ENCODE measurements at regions not wholly inside any gene's neighbourhood (a gene's known extent, or its start where the extent isn't known, plus 50 kb on each side); places are given as distances from the start of the nearest gene placed in this dataset.

GRCh38 chr9:89873801-89874200 is 269.0 kb downstream of the GADD45G start (continued):
- TF ChIP-seq ZNF692 (tag by site-specific recombination; IDR thresholded peaks at IDR 0.05) (no peak), KLF7 (tag by site-specific recombination; IDR thresholded peaks at IDR 0.05; ENCODE audit: borderline replicate concordance) (no peak), ZNF223 (tag by site-specific recombination; IDR thresholded peaks at IDR 0.05) (no peak), EGR2 (tag by site-specific recombination; IDR thresholded peaks at IDR 0.05; ENCODE audit: low read depth) (no peak), ZNF707 (tag by site-specific recombination; IDR thresholded peaks at IDR 0.05) (no peak), ZNF26 (tag by site-specific recombination; IDR thresholded peaks at IDR 0.05) (no peak), ZNF701 (tag by site-specific recombination; IDR thresholded peaks at IDR 0.05) (no peak), ZNF354C (tag by site-specific recombination; IDR thresholded peaks at IDR 0.05; ENCODE audit: borderline replicate concordance, low read depth) (no peak), ZNF639 (tag by site-specific recombination; IDR thresholded peaks at IDR 0.05) (no peak), ZNF423 (tag by site-specific recombination; IDR thresholded peaks at IDR 0.05) (no peak), ZNF341 (tag by site-specific recombination; IDR thresholded peaks at IDR 0.05; ENCODE audit: low read depth) (no peak), ZNF362 (tag by site-specific recombination; IDR thresholded peaks at IDR 0.05) (no peak), KLF1 (tag by site-specific recombination; IDR thresholded peaks at IDR 0.05) (no peak)

GRCh38 chr9:89874351-89875321 is 269.8 kb downstream of the GADD45G start:
- POLR2A ChIA-PET = no interaction called here
- TF ChIP-seq ZNF175 (tag by site-specific recombination; IDR thresholded peaks at IDR 0.05) (no peak), ZNF548 (tag by site-specific recombination; IDR thresholded peaks at IDR 0.05) (no peak), ZNF488 (tag by site-specific recombination; IDR thresholded peaks at IDR 0.05) (no peak), ZNF530 (tag by site-specific recombination; IDR thresholded peaks at IDR 0.05; ENCODE audit: low read depth) (no peak)
- H3K36me3 ChIP-seq (ENCODE audit: control insufficient read depth in 2 of 2, insufficient read depth in 1 of 2, low read length in 2 of 2) = no peaks in the 10 kb centered on the region
- CTCF ChIA-PET = no interaction called here
- no peak overlapping the region for H3K27ac ChIP-seq (ENCODE audit: extremely low read depth, low read depth, low read length)
- no peaks in the 10 kb centered on the region for H3K9me3 ChIP-seq (ENCODE audit: control insufficient read depth, insufficient read depth, low read depth, low read length)
- H3K4me3 ChIP-seq (ENCODE audit: low read depth, low read length) = no peak overlapping the region
- H3K4me1 ChIP-seq (ENCODE audit: control insufficient read depth, insufficient read depth, low read length) = no peaks in the 10 kb centered on the region
